ENCODE measurements at regions not wholly inside any gene's neighbourhood (a gene's known extent, or its start where the extent isn't known, plus 50 kb on each side); places are given as distances from the start of the nearest gene placed in this dataset.

- H3K9me3 ChIP-seq (ENCODE audit: control insufficient read depth, low read depth, low read length), result no peaks in the 10 kb centered on the region
- TF ChIP-seq EZH2 (IDR thresholded peaks at IDR 0.05; ENCODE audit: low read length), result no peak
- TF ChIP-seq, protein P1, sequence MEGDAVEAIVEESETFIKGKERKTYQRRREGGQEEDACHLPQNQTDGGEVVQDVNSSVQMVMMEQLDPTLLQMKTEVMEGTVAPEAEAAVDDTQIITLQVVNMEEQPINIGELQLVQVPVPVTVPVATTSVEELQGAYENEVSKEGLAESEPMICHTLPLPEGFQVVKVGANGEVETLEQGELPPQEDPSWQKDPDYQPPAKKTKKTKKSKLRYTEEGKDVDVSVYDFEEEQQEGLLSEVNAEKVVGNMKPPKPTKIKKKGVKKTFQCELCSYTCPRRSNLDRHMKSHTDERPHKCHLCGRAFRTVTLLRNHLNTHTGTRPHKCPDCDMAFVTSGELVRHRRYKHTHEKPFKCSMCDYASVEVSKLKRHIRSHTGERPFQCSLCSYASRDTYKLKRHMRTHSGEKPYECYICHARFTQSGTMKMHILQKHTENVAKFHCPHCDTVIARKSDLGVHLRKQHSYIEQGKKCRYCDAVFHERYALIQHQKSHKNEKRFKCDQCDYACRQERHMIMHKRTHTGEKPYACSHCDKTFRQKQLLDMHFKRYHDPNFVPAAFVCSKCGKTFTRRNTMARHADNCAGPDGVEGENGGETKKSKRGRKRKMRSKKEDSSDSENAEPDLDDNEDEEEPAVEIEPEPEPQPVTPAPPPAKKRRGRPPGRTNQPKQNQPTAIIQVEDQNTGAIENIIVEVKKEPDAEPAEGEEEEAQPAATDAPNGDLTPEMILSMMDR (optimal IDR thresholded peaks at IDR 0.05 in 1 of 3, IDR thresholded peaks at IDR 0.05 in 1 of 3, conservative IDR thresholded peaks at IDR 0.05 in 1 of 3; ENCODE audit: extremely low read depth in 1 of 3, insufficient read depth in 2 of 3, low read length in 3 of 3), result no peak
- no peak overlapping the region for H3K4me2 ChIP-seq (ENCODE audit: control insufficient read depth, extremely low read depth, insufficient read depth, low read depth, low read length)
- no peak overlapping the region for H3K27ac ChIP-seq (ENCODE audit: control insufficient read depth, insufficient read depth, low read length)
- no peaks in the 10 kb centered on the region for H3K9me1 ChIP-seq (ENCODE audit: control insufficient read depth, extremely low read depth, insufficient read depth, low read length)
- no peaks in the 10 kb centered on the region for H3K79me2 ChIP-seq (ENCODE audit: control insufficient read depth, insufficient read depth, low read length)
- DNase-seq (ENCODE audit: low read depth, low spot score) (no peak), FAIRE-seq (no peak)
- no peaks in the 10 kb centered on the region for H3K4me1 ChIP-seq (ENCODE audit: control insufficient read depth, extremely low read depth, insufficient read depth, low read length)
- no peak overlapping the region for H2AFZ ChIP-seq (ENCODE audit: control insufficient read depth, low read length)
- no peaks in the 10 kb centered on the region for H4K20me1 ChIP-seq (ENCODE audit: control insufficient read depth, extremely low read depth, insufficient read depth, low read length)
- H3K36me3 ChIP-seq (ENCODE audit: control insufficient read depth in 2 of 2, extremely low read depth in 1 of 2, insufficient read depth in 2 of 2, low read length in 2 of 2), result no peaks in the 10 kb centered on the region
- no peaks in the 10 kb centered on the region for H3K27me3 ChIP-seq (ENCODE audit: control insufficient read depth, extremely low read depth, insufficient read depth, low read length)
- no peak overlapping the region for H3K9ac ChIP-seq (ENCODE audit: control insufficient read depth, extremely low read depth, insufficient read depth, low read length)
- dilution Hi-C loops (cut with MboI; ENCODE audit: extremely low pct_ligation_motif_present, low sequenced_read_pairs), result no loop called here
- H3K4me3 ChIP-seq (ENCODE audit: control insufficient read depth in 2 of 3, extremely low read depth in 1 of 3, insufficient read depth in 2 of 3, low read depth in 1 of 3, low read length in 3 of 3), result no peak overlapping the region
Measured at GRCh38 chr12:89270548-89270947, 81.8 kb downstream of the DUSP6 start.

DNA sequence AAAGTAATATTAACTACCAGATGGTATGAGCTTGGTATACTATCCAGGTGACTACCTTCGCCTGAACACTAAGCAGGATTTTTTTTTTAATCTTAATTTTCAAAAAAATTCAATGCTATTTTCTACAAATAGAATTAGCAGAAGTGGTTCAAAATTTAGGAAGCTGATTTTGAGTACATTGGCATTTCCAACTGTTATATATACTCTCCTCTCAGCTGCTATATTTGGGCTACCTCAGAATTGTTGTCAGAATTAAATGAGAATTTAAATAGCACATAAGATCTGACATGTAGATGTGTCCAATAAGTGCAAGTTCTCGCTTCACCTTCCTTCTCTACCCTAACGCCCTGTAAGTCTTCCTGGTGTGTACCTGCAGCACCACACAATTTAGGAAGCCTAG, 83.1 kb downstream of the DUSP6 start:
- no peaks in the 10 kb centered on the region for H3K9me3 ChIP-seq (ENCODE audit: control insufficient read depth, low read depth, low read length)
- no peak overlapping the region for H3K9ac ChIP-seq (ENCODE audit: control insufficient read depth, extremely low read depth, insufficient read depth, low read length)
- no peaks in the 10 kb centered on the region for H3K36me3 ChIP-seq (ENCODE audit: control insufficient read depth in 2 of 2, extremely low read depth in 1 of 2, insufficient read depth in 2 of 2, low read length in 2 of 2)
- H3K79me2 ChIP-seq (ENCODE audit: control insufficient read depth, insufficient read depth, low read length), result no peaks in the 10 kb centered on the region
- no peak overlapping the region for H2AFZ ChIP-seq (ENCODE audit: control insufficient read depth, low read length)
- no peaks in the 10 kb centered on the region for H3K9me1 ChIP-seq (ENCODE audit: control insufficient read depth, extremely low read depth, insufficient read depth, low read length)
- H3K4me3 ChIP-seq (ENCODE audit: control insufficient read depth in 2 of 3, extremely low read depth in 1 of 3, insufficient read depth in 2 of 3, low read depth in 1 of 3, low read length in 3 of 3), result no peak overlapping the region
- DNase-seq (ENCODE audit: low read depth, low spot score), result no peak
- dilution Hi-C loops (cut with MboI; ENCODE audit: extremely low pct_ligation_motif_present, low sequenced_read_pairs), result no loop called here
- no peak overlapping the region for H3K4me2 ChIP-seq (ENCODE audit: control insufficient read depth, extremely low read depth, insufficient read depth, low read depth, low read length)
- no peaks in the 10 kb centered on the region for H4K20me1 ChIP-seq (ENCODE audit: control insufficient read depth, extremely low read depth, insufficient read depth, low read length)
- TF ChIP-seq, protein P1 (optimal IDR thresholded peaks at IDR 0.05 in 1 of 3, IDR thresholded peaks at IDR 0.05 in 1 of 3, conservative IDR thresholded peaks at IDR 0.05 in 1 of 3; ENCODE audit: extremely low read depth in 1 of 3, insufficient read depth in 2 of 3, low read length in 3 of 3), result no peak
- TF ChIP-seq EZH2 (IDR thresholded peaks at IDR 0.05; ENCODE audit: low read length), result no peak
- no peaks in the 10 kb centered on the region for H3K27me3 ChIP-seq (ENCODE audit: control insufficient read depth, extremely low read depth, insufficient read depth, low read length)
- no peaks in the 10 kb centered on the region for H3K4me1 ChIP-seq (ENCODE audit: control insufficient read depth, extremely low read depth, insufficient read depth, low read length)
- H3K27ac ChIP-seq (ENCODE audit: control insufficient read depth, insufficient read depth, low read length), result no peak overlapping the region
- FAIRE-seq, result no peak
